ENCODE measurements at regions not wholly inside any gene's neighbourhood (a gene's known extent, or its start where the extent isn't known, plus 50 kb on each side); places are given as distances from the start of the nearest gene placed in this dataset.

DNA sequence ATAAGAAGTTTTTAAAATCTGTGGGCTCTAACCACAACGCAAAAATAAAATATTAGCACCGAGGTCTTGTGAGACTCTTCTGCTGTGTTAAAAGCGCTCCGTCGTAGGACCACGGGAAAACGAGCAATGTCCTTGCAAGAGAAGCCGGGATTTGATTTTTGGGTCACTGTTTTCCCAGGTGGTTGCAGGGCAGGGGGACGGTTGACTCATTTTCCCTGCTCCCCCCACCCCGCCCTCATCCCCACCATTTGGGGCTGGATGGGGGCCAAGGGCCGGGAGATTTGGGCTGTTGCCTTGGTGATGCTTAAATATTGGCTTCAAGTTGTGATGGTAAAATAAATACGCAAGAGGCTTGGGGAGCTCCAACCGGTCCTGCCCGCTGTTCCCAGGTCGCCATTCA is 67.6 kb upstream of the SLC25A33 start:
- CTCF ChIA-PET, result interaction anchor here (1.0 to 1.3 kb wide), 3 partner anchors 18 to 205 kb away, joined by 3 read pairs; no protein-coding TSS in a partner anchor
- H3K79me2 ChIP-seq (ENCODE audit: control insufficient read depth, insufficient read depth, low read length), result no peaks in the 10 kb centered on the region

DNA sequence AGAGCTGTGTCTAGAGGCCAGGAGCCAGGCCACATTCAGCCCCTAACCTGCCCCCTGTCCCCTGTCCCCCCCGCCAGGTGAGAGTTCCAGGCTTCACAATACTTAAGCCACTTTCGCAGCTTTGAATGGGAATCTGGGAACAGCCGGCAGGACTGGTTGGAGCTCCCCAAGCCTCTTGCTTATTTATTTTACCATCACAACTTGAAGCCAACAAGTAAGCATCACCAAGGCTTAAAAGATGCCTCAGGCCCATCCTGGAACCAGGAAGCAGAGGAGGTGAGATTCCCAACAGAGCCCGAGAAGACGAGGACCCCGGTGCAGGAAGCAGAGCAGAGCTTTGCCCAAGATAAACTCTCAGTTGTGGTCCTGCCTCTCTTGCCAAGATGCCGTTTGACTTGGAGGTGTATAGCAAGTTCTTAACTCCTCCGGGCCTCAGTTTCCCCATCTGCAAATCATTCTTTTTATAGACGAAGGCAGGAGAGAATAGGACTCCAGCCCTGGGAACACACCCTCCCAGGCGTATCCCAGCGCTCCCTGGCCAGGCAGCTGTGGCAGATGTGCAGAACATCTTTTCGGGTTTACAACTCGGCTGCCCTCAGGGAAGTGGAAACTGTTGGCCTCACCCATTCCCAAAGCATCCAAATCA is 66.8 kb upstream of the SLC25A33 start:
- no peak overlapping the region for H2AFZ ChIP-seq (ENCODE audit: insufficient read depth, low read depth, low read length, poor library complexity, severe bottlenecking)
- no peak overlapping the region for H3K4me2 ChIP-seq (replicated peaks; ENCODE audit: low read depth, low read length, poor library complexity, severe bottlenecking)
- no peaks in the 10 kb centered on the region for H3K9me3 Mint-ChIP-seq (ENCODE audit: insufficient read depth)
- ChIA-PET POLR2A (no interaction called here), CTCF (interaction anchor here (1.0 to 2.2 kb wide), 4 partner anchors 17 to 206 kb away, joined by 3 to 5 read pairs (median 3); no protein-coding TSS in a partner anchor)
- H3K27ac ChIP-seq (ENCODE audit: low read length in 2 of 2), result no peak overlapping the region
- no peaks in the 10 kb centered on the region for H3K4me1 Mint-ChIP-seq
- no peaks in the 10 kb centered on the region for H3K9me3 ChIP-seq (ENCODE audit: control extremely low read depth in 1 of 3, control insufficient read depth in 2 of 3, insufficient read depth in 1 of 3, low read length in 2 of 3)
- H3K9ac ChIP-seq (ENCODE audit: low read length), result no peak overlapping the region
- H3K27me3 ChIP-seq (replicated peaks in 1 of 4; ENCODE audit: control extremely low read depth in 1 of 4, control insufficient read depth in 3 of 4, insufficient read depth in 4 of 4, low read length in 3 of 4), result peaks cover 0 to 14% (median 2%) of the 10 kb centered on the region in 4 experiments
- peaks cover 17% of the 10 kb centered on the region for H3K27me3 Mint-ChIP-seq
- no peak overlapping the region for H3K4me3 Mint-ChIP-seq
- no peaks in the 10 kb centered on the region for H4K20me1 ChIP-seq (ENCODE audit: control insufficient read depth, insufficient read depth, low read length, poor library complexity, severe bottlenecking)
- H3K79me2 ChIP-seq (ENCODE audit: control insufficient read depth, insufficient read depth, low read length), result no peaks in the 10 kb centered on the region
- DNase-seq, result no peak
- ATAC-seq (ENCODE audit: low read depth), result no peak
- TF ChIP-seq, protein P1, sequence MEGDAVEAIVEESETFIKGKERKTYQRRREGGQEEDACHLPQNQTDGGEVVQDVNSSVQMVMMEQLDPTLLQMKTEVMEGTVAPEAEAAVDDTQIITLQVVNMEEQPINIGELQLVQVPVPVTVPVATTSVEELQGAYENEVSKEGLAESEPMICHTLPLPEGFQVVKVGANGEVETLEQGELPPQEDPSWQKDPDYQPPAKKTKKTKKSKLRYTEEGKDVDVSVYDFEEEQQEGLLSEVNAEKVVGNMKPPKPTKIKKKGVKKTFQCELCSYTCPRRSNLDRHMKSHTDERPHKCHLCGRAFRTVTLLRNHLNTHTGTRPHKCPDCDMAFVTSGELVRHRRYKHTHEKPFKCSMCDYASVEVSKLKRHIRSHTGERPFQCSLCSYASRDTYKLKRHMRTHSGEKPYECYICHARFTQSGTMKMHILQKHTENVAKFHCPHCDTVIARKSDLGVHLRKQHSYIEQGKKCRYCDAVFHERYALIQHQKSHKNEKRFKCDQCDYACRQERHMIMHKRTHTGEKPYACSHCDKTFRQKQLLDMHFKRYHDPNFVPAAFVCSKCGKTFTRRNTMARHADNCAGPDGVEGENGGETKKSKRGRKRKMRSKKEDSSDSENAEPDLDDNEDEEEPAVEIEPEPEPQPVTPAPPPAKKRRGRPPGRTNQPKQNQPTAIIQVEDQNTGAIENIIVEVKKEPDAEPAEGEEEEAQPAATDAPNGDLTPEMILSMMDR (IDR thresholded peaks at IDR 0.05), result no peak
- TF ChIP-seq EZH2 (IDR thresholded peaks at IDR 0.05; ENCODE audit: borderline replicate concordance, insufficient read depth, low read depth, low read length, poor library complexity, severe bottlenecking), result no peak
- no peaks in the 10 kb centered on the region for H3K36me3 ChIP-seq (replicated peaks in 1 of 2; ENCODE audit: control extremely low read depth in 1 of 2, control insufficient read depth in 1 of 2, extremely low read depth in 1 of 2, insufficient read depth in 2 of 2, low read length in 1 of 2)
- intact Hi-C loops (cut with micrococcal nuclease), result no loop called here
- no peaks in the 10 kb centered on the region for H3K4me1 ChIP-seq (ENCODE audit: control insufficient read depth in 2 of 2, insufficient read depth in 2 of 2, low read length in 2 of 2)
- H3K27ac Mint-ChIP-seq, result no peak overlapping the region
- H3K4me3 ChIP-seq (ENCODE audit: control extremely low read depth in 1 of 5, extremely low read depth in 1 of 5, insufficient read depth in 1 of 5, low read depth in 2 of 5, low read length in 4 of 5), result no peak overlapping the region
- WGBS (ENCODE audit: insufficient coverage), result 91% methylated on average over 11 of the region's 13 CpGs

More for the DNA sequence above, 67.6 kb upstream of the SLC25A33 start:
- no peak for DNase-seq
- Mint-ChIP-seq H3K9me3 (ENCODE audit: insufficient read depth) (no peaks in the 10 kb centered on the region), H3K27me3 (peaks cover 24% of the 10 kb centered on the region), H3K27ac (no peak overlapping the region), H3K4me3 (no peak overlapping the region), H3K4me1 (no peaks in the 10 kb centered on the region)
- Histone ChIP-seq H4K20me1 (ENCODE audit: control insufficient read depth, insufficient read depth, low read length, poor library complexity, severe bottlenecking) (no peaks in the 10 kb centered on the region), H2AFZ (ENCODE audit: insufficient read depth, low read depth, low read length, poor library complexity, severe bottlenecking) (no peak overlapping the region), H3K4me2 (replicated peaks; ENCODE audit: low read depth, low read length, poor library complexity, severe bottlenecking) (no peak overlapping the region), H3K36me3 (replicated peaks in 1 of 2; ENCODE audit: control extremely low read depth in 1 of 2, control insufficient read depth in 1 of 2, extremely low read depth in 1 of 2, insufficient read depth in 2 of 2, low read length in 1 of 2) (no peaks in the 10 kb centered on the region), H3K4me3 (ENCODE audit: control extremely low read depth in 1 of 5, extremely low read depth in 1 of 5, insufficient read depth in 1 of 5, low read depth in 2 of 5, low read length in 4 of 5) (no peak overlapping the region), H3K27ac (ENCODE audit: low read length in 2 of 2) (no peak overlapping the region), H3K9me3 (ENCODE audit: control extremely low read depth in 1 of 3, control insufficient read depth in 2 of 3, insufficient read depth in 1 of 3, low read length in 2 of 3) (no peaks in the 10 kb centered on the region), H3K27me3 (replicated peaks in 1 of 4; ENCODE audit: control extremely low read depth in 1 of 4, control insufficient read depth in 3 of 4, insufficient read depth in 4 of 4, low read length in 3 of 4) (peaks cover 0 to 14% (median 2%) of the 10 kb centered on the region in 4 experiments), H3K9ac (ENCODE audit: low read length) (no peak overlapping the region), H3K4me1 (ENCODE audit: control insufficient read depth in 2 of 2, insufficient read depth in 2 of 2, low read length in 2 of 2) (no peaks in the 10 kb centered on the region)
- intact Hi-C loops (cut with micrococcal nuclease), result no loop called here
- ATAC-seq (ENCODE audit: low read depth), result no peak
- POLR2A ChIA-PET, result no interaction called here
- WGBS (ENCODE audit: insufficient coverage), result 86% methylated on average over 12 of the region's 15 CpGs
- no peak for TF ChIP-seq EZH2 (IDR thresholded peaks at IDR 0.05; ENCODE audit: borderline replicate concordance, insufficient read depth, low read depth, low read length, poor library complexity, severe bottlenecking)
- TF ChIP-seq, protein P1 (IDR thresholded peaks at IDR 0.05), result no peak
